ENCODE measurements at regions not wholly inside any gene's neighbourhood (a gene's known extent, or its start where the extent isn't known, plus 50 kb on each side); places are given as distances from the start of the nearest gene placed in this dataset.

- intact Hi-C loops (cut with DNase I), result no loop called here
- peak overlapping the region in 1 of 4 donors; percentile 11 for H3K4me3 ChIP-seq
- peaks cover 15 to 27% of the 10 kb centered on the region in 2 donors for H3K4me1 ChIP-seq (replicated peaks in 1 of 2)
- H3K27ac ChIP-seq, result peak overlapping the region in 1 of 5 donors; percentile 59
- peaks cover 78% of the 10 kb centered on the region for H3K27me3 ChIP-seq
- TF ChIP-seq POLR2A (IDR thresholded peaks at IDR 0.05) (peak in 1 of 2 donors; percentile 22), CTCF (IDR thresholded peaks at IDR 0.05) (no peak)
- H3K36me3 ChIP-seq (replicated peaks in 1 of 2), result no peaks in the 10 kb centered on the region
- 2 to 3% (median 2%) methylated on average over 15 to 39 of the region's 39 CpGs for WGBS, 4 donors
- DNase-seq, result no peak
- no peaks in the 10 kb centered on the region for H3K9me3 ChIP-seq (replicated peaks in 1 of 3)
Observed at GRCh38 chr11:43580735-43581369, 99.7 kb upstream of the HSD17B12 start.

- peak overlapping the region in 1 of 5 donors; percentile 47 for H3K27ac ChIP-seq
- no peak for DNase-seq
- WGBS, 4 donors, result 1 to 2% (median 1%) methylated on average over 29 to 39 of the region's 39 CpGs
- H3K9me3 ChIP-seq (replicated peaks in 1 of 3), result no peaks in the 10 kb centered on the region
- peaks cover 74% of the 10 kb centered on the region for H3K27me3 ChIP-seq
- intact Hi-C loops (cut with DNase I), result no loop called here
- no peaks in the 10 kb centered on the region for H3K36me3 ChIP-seq (replicated peaks in 1 of 2)
- H3K4me3 ChIP-seq, result peak overlapping the region in 1 of 4 donors; percentile 11
- no peak for TF ChIP-seq POLR2A (IDR thresholded peaks at IDR 0.05)
- no peak for TF ChIP-seq CTCF (IDR thresholded peaks at IDR 0.05)
- H3K4me1 ChIP-seq (replicated peaks in 1 of 2), result peaks cover 10 to 20% of the 10 kb centered on the region in 2 donors
Observed at GRCh38 chr11:43581370-43582023, 99.0 kb upstream of the HSD17B12 start.

- no peak overlapping the region for H3K27ac ChIP-seq
- peaks cover 67% of the 10 kb centered on the region for H3K27me3 ChIP-seq
- intact Hi-C loops (cut with DNase I), result no loop called here
- no peak overlapping the region for H3K4me3 ChIP-seq
- H3K36me3 ChIP-seq (replicated peaks in 1 of 2), result no peaks in the 10 kb centered on the region
- no peak for DNase-seq
- peaks cover 10 to 18% of the 10 kb centered on the region in 2 donors for H3K4me1 ChIP-seq (replicated peaks in 1 of 2)
- H3K9me3 ChIP-seq (replicated peaks in 1 of 3), result no peaks in the 10 kb centered on the region
- WGBS, 4 donors, result 10 to 12% (median 11%) methylated on average over 35 to 37 of the region's 37 CpGs
- TF ChIP-seq CTCF (IDR thresholded peaks at IDR 0.05), result no peak
- TF ChIP-seq POLR2A (IDR thresholded peaks at IDR 0.05), result no peak
Observed at GRCh38 chr11:43582024-43582862, 98.3 kb upstream of the HSD17B12 start.

GRCh38 chr11:43582863-43583462 is 97.6 kb upstream of the HSD17B12 start:
- Histone ChIP-seq H3K27ac (no peak overlapping the region), H3K36me3 (replicated peaks in 1 of 2) (no peaks in the 10 kb centered on the region), H3K9me3 (replicated peaks in 1 of 3) (no peaks in the 10 kb centered on the region), H3K4me3 (no peak overlapping the region), H3K4me1 (replicated peaks in 1 of 2) (peaks cover 10 to 18% of the 10 kb centered on the region in 2 donors), H3K27me3 (peaks cover 62% of the 10 kb centered on the region)
- DNase-seq, result no peak
- TF ChIP-seq CTCF (IDR thresholded peaks at IDR 0.05) (no peak), POLR2A (IDR thresholded peaks at IDR 0.05) (no peak)
- WGBS, 4 donors, result 17 to 22% (median 20%) methylated on average over 19 to 26 of the region's 26 CpGs
- intact Hi-C loops (cut with DNase I), result no loop called here
